Karpas-422 (cell line): ENCODE measurements at regions not wholly inside any gene's neighbourhood (a gene's known extent, or its start where the extent isn't known, plus 50 kb on each side); places are given as distances from the start of the nearest gene placed in this dataset.

Experiments used
- DNase-seq: peaks from one replicate; pipeline ENCODE4 v3.0.0-alpha.2; 2015
- H2AFZ ChIP-seq: fragments of 200-600 bp; sonication (generic); 2 replicates; pipeline ENCODE4 v1.6.1; 2014; ENCODE audit warnings: antibody characterized with exemption, low read length, mixed read lengths
- H3K27ac ChIP-seq: fragments of 200-600 bp; sonication (generic); 2 replicates; pipeline ENCODE4 v1.5.1; 2014; ENCODE audit warnings: mild to moderate bottlenecking, low read length, moderate library complexity
- H3K27me3 ChIP-seq: fragments of 200-600 bp; sonication (generic); 2 replicates; pipeline ENCODE4 v1.6.1; 2014; ENCODE audit warnings: low read length, mixed read lengths
- H3K36me3 ChIP-seq: fragments of 200-600 bp; sonication (generic); 2 replicates; pipeline ENCODE4 v1.6.1; 2014; ENCODE audit warnings: low read length, mixed read lengths; ENCODE audit not compliant: insufficient read depth
- H3K4me1 ChIP-seq: fragments of 200-600 bp; sonication (generic); 2 replicates; pipeline ENCODE4 v1.6.1; 2014; ENCODE audit warnings: mild to moderate bottlenecking, low read length, mixed read lengths
- H3K4me2 ChIP-seq: fragments of 200-600 bp; sonication (generic); 2 replicates; pipeline ENCODE4 v1.6.1; 2014; ENCODE audit warnings: low read length, low read depth, mild to moderate bottlenecking; ENCODE audit not compliant: poor library complexity, severe bottlenecking
- H3K4me3 ChIP-seq: fragments of 200-600 bp; sonication (generic); 2 replicates; pipeline ENCODE4 v1.5.1; 2014; ENCODE audit warnings: mild to moderate bottlenecking, antibody characterized with exemption, low read length, mixed read lengths
- H3K79me2 ChIP-seq: fragments of 200-600 bp; sonication (generic); 2 replicates; pipeline ENCODE4 v1.6.1; 2014; ENCODE audit warnings: mild to moderate bottlenecking, low read length, mixed read lengths
- H3K9ac ChIP-seq: fragments of 200-600 bp; sonication (generic); 2 replicates; pipeline ENCODE4 v1.6.0; 2014; ENCODE audit warnings: low read length
- H3K9me2 ChIP-seq: fragments of 200-600 bp; sonication (generic), shearing (Covaris generic); replicated peaks from 2 replicates; pipeline ENCODE4 v1.6.0; 2014; ENCODE audit warnings: mild to moderate bottlenecking, low read length, moderate library complexity; ENCODE audit not compliant: insufficient read depth
- H3K9me3 ChIP-seq: fragments of 300-700, 200-600 bp; sonication (generic); 2 replicates; pipeline ENCODE4 v1.6.1; 2014; ENCODE audit warnings: low read length, mixed read lengths
- H4K20me1 ChIP-seq: fragments of 200-600 bp; sonication (generic); 2 replicates; pipeline ENCODE4 v1.6.1; 2014; ENCODE audit warnings: mild to moderate bottlenecking, antibody characterized with exemption, low read length, low read depth; ENCODE audit not compliant: insufficient read depth

GRCh38 chr7:132072873-132073272 is 503.4 kb downstream of the PLXNA4 start:
- Histone ChIP-seq H3K4me3 (no peak overlapping the region), H3K27ac (no peak overlapping the region), H3K27me3 (no peaks in the 10 kb centered on the region), H4K20me1 (no peaks in the 10 kb centered on the region), H3K36me3 (no peaks in the 10 kb centered on the region), H3K4me2 (no peak overlapping the region), H2AFZ (no peak overlapping the region), H3K9me3 (no peaks in the 10 kb centered on the region), H3K9me2 (no peaks in the 10 kb centered on the region), H3K79me2 (no peaks in the 10 kb centered on the region), H3K4me1 (no peaks in the 10 kb centered on the region), H3K9ac (no peak overlapping the region)
- no peak for DNase-seq

- no peak overlapping the region for H2AFZ ChIP-seq
These were observed 504.1 kb downstream of the PLXNA4 start for GRCh38 chr7:132072165-132072564.

GRCh38 chr7:132069306-132069705 is 507.0 kb downstream of the PLXNA4 start:
- Histone ChIP-seq H3K36me3 (no peaks in the 10 kb centered on the region), H3K79me2 (no peaks in the 10 kb centered on the region), H4K20me1 (no peaks in the 10 kb centered on the region), H3K9me3 (no peaks in the 10 kb centered on the region), H3K4me1 (no peaks in the 10 kb centered on the region), H3K4me2 (no peak overlapping the region), H2AFZ (no peak overlapping the region), H3K9ac (no peak overlapping the region), H3K9me2 (no peaks in the 10 kb centered on the region), H3K27ac (no peak overlapping the region), H3K4me3 (no peak overlapping the region), H3K27me3 (no peaks in the 10 kb centered on the region)
- DNase-seq = no peak

More at GRCh38 chr7:132072165-132072564, 504.1 kb downstream of the PLXNA4 start:
- Histone ChIP-seq H3K27me3 (no peaks in the 10 kb centered on the region), H3K9ac (no peak overlapping the region), H3K79me2 (no peaks in the 10 kb centered on the region), H3K9me3 (no peaks in the 10 kb centered on the region), H3K27ac (no peak overlapping the region), H3K9me2 (no peaks in the 10 kb centered on the region), H4K20me1 (no peaks in the 10 kb centered on the region), H3K4me1 (no peaks in the 10 kb centered on the region), H3K4me2 (no peak overlapping the region), H3K36me3 (no peaks in the 10 kb centered on the region), H3K4me3 (no peak overlapping the region)
- DNase-seq = no peak

GRCh38 chr7:132066761-132067171 is 509.5 kb downstream of the PLXNA4 start:
- no peaks in the 10 kb centered on the region for H3K79me2 ChIP-seq
- H3K4me2 ChIP-seq = no peak overlapping the region

DNA sequence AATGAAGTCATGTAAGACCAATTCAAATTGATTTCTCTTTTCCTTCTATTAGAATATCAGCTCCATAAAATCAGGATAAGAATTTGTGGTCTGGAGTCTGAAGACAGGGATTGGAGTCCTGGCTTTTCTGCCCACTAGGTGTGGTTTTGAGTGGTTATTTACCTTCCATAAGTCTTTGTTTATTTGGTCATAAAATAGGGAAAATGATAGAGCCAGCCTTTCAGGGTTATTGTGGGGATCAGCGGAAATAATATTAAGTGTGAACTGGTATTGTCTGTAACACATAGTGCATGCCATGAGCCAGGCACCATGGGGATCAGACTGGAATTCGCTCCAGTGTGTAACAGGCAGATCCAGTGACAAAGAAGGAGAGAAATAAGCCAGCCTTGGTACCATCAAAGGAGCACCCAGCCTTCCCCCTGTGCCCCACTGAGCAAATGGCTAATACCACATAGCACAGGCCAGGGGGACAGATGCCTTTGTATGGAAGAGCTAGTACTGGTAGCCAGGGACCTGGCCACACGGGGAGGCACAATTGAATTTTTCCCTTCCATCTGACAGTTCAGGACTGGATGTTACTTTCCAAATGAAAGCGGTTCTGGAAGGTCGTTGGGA is 509.7 kb upstream of the PODXL start:
- no peaks in the 10 kb centered on the region for H3K36me3 ChIP-seq
- no peaks in the 10 kb centered on the region for H3K4me1 ChIP-seq
- no peak overlapping the region for H3K9ac ChIP-seq
- no peak overlapping the region for H3K4me2 ChIP-seq
- no peaks in the 10 kb centered on the region for H3K79me2 ChIP-seq
- H4K20me1 ChIP-seq = no peaks in the 10 kb centered on the region
- no peak overlapping the region for H2AFZ ChIP-seq
- H3K4me3 ChIP-seq = no peak overlapping the region
- no peaks in the 10 kb centered on the region for H3K9me3 ChIP-seq
- H3K9me2 ChIP-seq = no peaks in the 10 kb centered on the region
- no peaks in the 10 kb centered on the region for H3K27me3 ChIP-seq
- no peak for DNase-seq
- H3K27ac ChIP-seq = no peak overlapping the region

More at GRCh38 chr7:132066761-132067171, 509.5 kb downstream of the PLXNA4 start:
- no peak overlapping the region for H3K9ac ChIP-seq
- no peaks in the 10 kb centered on the region for H4K20me1 ChIP-seq
- no peak overlapping the region for H3K4me3 ChIP-seq
- no peaks in the 10 kb centered on the region for H3K9me3 ChIP-seq
- H3K9me2 ChIP-seq = no peaks in the 10 kb centered on the region
- no peaks in the 10 kb centered on the region for H3K4me1 ChIP-seq
- H3K27me3 ChIP-seq = no peaks in the 10 kb centered on the region
- DNase-seq = no peak
- H3K27ac ChIP-seq = no peak overlapping the region
- no peak overlapping the region for H2AFZ ChIP-seq
- no peaks in the 10 kb centered on the region for H3K36me3 ChIP-seq

- Histone ChIP-seq H3K9me3 (no peaks in the 10 kb centered on the region), H3K4me2 (no peak overlapping the region), H3K36me3 (no peaks in the 10 kb centered on the region), H3K27me3 (no peaks in the 10 kb centered on the region), H3K4me1 (no peaks in the 10 kb centered on the region), H3K27ac (no peak overlapping the region), H3K79me2 (no peaks in the 10 kb centered on the region), H3K9ac (no peak overlapping the region), H2AFZ (no peak overlapping the region), H4K20me1 (no peaks in the 10 kb centered on the region), H3K4me3 (no peak overlapping the region), H3K9me2 (no peaks in the 10 kb centered on the region)
- DNase-seq = no peak
These were observed 509.0 kb upstream of the PODXL start for GRCh38 chr7:132065193-132065988.

DNA sequence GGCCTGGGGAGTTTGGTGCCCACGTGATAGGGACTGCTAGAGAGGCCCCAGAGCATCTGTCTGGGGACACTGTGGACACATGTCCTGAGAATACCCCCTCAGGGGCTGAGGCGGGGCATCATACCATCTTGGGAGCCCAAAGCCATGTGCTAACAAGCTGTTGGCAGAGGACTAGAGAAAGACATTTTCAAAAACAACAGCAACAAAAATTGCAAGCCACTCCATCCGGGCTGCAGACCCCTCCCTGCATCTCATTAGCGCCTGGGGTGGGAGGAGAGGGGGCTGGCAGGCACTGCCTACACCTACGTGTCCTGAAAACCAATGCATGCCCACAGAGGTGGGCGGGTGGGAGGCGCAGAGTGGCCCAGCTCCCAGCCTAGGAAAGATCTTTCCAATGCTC is 507.4 kb upstream of the PODXL start:
- Histone ChIP-seq H3K4me2 (no peak overlapping the region), H4K20me1 (no peaks in the 10 kb centered on the region), H3K79me2 (no peaks in the 10 kb centered on the region), H3K9me3 (no peaks in the 10 kb centered on the region), H2AFZ (no peak overlapping the region), H3K9me2 (no peaks in the 10 kb centered on the region), H3K9ac (no peak overlapping the region), H3K27ac (no peak overlapping the region), H3K36me3 (no peaks in the 10 kb centered on the region), H3K4me1 (no peaks in the 10 kb centered on the region), H3K4me3 (no peak overlapping the region), H3K27me3 (no peaks in the 10 kb centered on the region)
- no peak for DNase-seq

GRCh38 chr7:132061937-132062336 is 505.5 kb upstream of the PODXL start:
- Histone ChIP-seq H3K4me1 (no peaks in the 10 kb centered on the region), H3K79me2 (no peaks in the 10 kb centered on the region)
- DNase-seq = no peak

More at GRCh38 chr7:132061937-132062336, 505.5 kb upstream of the PODXL start:
- Histone ChIP-seq H3K9me2 (no peaks in the 10 kb centered on the region), H3K9me3 (no peaks in the 10 kb centered on the region), H4K20me1 (no peaks in the 10 kb centered on the region), H2AFZ (no peak overlapping the region), H3K27ac (no peak overlapping the region), H3K27me3 (no peaks in the 10 kb centered on the region), H3K9ac (no peak overlapping the region), H3K36me3 (no peaks in the 10 kb centered on the region), H3K4me2 (no peak overlapping the region), H3K4me3 (no peak overlapping the region)
